HG03045 (cell line): ENCODE measurements at regions not wholly inside any gene's neighbourhood (a gene's known extent, or its start where the extent isn't known, plus 50 kb on each side); places are given as distances from the start of the nearest gene placed in this dataset.
"Not testable (repeated sequence)": the region's sequence is repeated elsewhere in the genome, so short reads cannot be mapped to it uniquely, and the experiment has no call there.

Source experiments
- ATAC-seq: cut with Tn5 transposase; IDR thresholded peaks from one replicate; pipeline ENCODE4 v1.9.1; 2021; ENCODE audit warnings: mild to moderate bottlenecking, moderate library complexity; ENCODE audit not compliant: unreplicated experiment

- ATAC-seq = no peak
Observed at GRCh38 chr14:28944605-28945004, 178.0 kb downstream of the FOXG1 start.

- no peak for ATAC-seq
Observed at GRCh38 chr14:28946267-28946666, 179.7 kb downstream of the FOXG1 start.

GRCh38 chr14:28949503-28949902 lies 182.9 kb downstream of the FOXG1 start:
- no peak for ATAC-seq

GRCh38 chr14:28952161-28952560 lies 185.6 kb downstream of the FOXG1 start:
- no peak for ATAC-seq

- ATAC-seq = no peak
Observed at GRCh38 chr14:28952666-28953065, 186.1 kb downstream of the FOXG1 start.

- no peak for ATAC-seq
Observed at GRCh38 chr14:28953973-28954372, 187.4 kb downstream of the FOXG1 start.

GRCh38 chr14:28966416-28967233 lies 200.0 kb downstream of the FOXG1 start:
- no peak for ATAC-seq

GRCh38 chr14:28975084-28975483 lies 208.5 kb downstream of the FOXG1 start:
- no peak for ATAC-seq

- no peak for ATAC-seq
Observed at GRCh38 chr14:28982228-28982627, 215.6 kb downstream of the FOXG1 start.

- no peak for ATAC-seq
Observed at GRCh38 chr14:28983279-28983678, 216.7 kb downstream of the FOXG1 start.

- ATAC-seq = no peak
Observed at GRCh38 chr14:28987516-28987915, 220.9 kb downstream of the FOXG1 start.

- ATAC-seq = not testable (repeated sequence)
Observed at GRCh38 chr14:28997196-28997595, 230.6 kb downstream of the FOXG1 start.

- no peak for ATAC-seq
Observed at GRCh38 chr14:28999656-29000055, 233.1 kb downstream of the FOXG1 start.

GRCh38 chr14:29005647-29006046 lies 239.1 kb downstream of the FOXG1 start:
- no peak for ATAC-seq

- ATAC-seq = no peak
Observed at GRCh38 chr14:29007990-29008389, 241.4 kb downstream of the FOXG1 start.

- ATAC-seq = no peak
Observed at GRCh38 chr14:29016050-29016900, 249.7 kb downstream of the FOXG1 start.

- not testable (repeated sequence) for ATAC-seq
Observed at GRCh38 chr14:29023505-29023904, 256.9 kb downstream of the FOXG1 start.

- ATAC-seq = not testable (repeated sequence)
Observed at GRCh38 chr14:29027441-29027840, 260.9 kb downstream of the FOXG1 start.

- not testable (repeated sequence) for ATAC-seq
Observed at GRCh38 chr14:29027941-29028705, 261.5 kb downstream of the FOXG1 start.

- ATAC-seq = no peak
Observed at GRCh38 chr14:29028973-29029582, 262.5 kb downstream of the FOXG1 start.

GRCh38 chr14:29030121-29030520 lies 263.5 kb downstream of the FOXG1 start:
- ATAC-seq = no peak
